ENCODE measurements at regions not wholly inside any gene's neighbourhood (a gene's known extent, or its start where the extent isn't known, plus 50 kb on each side); places are given as distances from the start of the nearest gene placed in this dataset.
"Not testable (repeated sequence)": the region's sequence is repeated elsewhere in the genome, so short reads cannot be mapped to it uniquely, and the experiment has no call there.

GRCh38 chr3:195999176-195999575 is 82.7 kb downstream of the TFRC start:
- POLR2A ChIA-PET, H3K9me3 Mint-ChIP-seq: not testable (repeated sequence)
- CTCF ChIA-PET = interaction anchor here (0.5 to 3.6 kb wide), 5 partner anchors 23 to 1082 kb away, joined by 3 to 14 read pairs (median 4); no protein-coding TSS in a partner anchor

DNA sequence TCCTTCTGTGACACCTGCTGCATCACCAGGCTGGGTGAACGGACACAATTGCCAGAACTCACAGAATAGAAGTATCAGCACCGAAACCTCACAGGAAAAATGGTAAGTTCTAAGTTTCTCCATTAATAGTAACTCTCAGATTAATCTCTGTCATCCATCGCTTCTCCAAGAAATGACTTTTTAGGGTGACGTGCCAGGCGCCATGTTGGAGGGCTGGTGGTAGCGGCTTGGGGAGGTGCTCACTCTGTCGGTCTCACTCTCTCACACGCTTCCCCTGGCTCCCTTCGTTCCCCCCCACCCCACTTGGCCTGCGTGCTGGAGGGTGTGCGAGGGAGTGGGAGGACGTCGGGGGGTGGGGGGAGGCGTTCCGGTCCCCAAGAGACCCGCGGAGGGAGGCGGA is 85.6 kb downstream of the TFRC start:
- H3K4me3 Mint-ChIP-seq; H3K4me1 Mint-ChIP-seq; H3K9me3 Mint-ChIP-seq; H3K36me3 Mint-ChIP-seq (ENCODE audit: low read depth); POLR2A ChIA-PET; CTCF ChIA-PET; DNase-seq; H3K27ac Mint-ChIP-seq: not testable (repeated sequence)
- H3K27me3 Mint-ChIP-seq = peaks cover 17% of the 10 kb centered on the region

More at GRCh38 chr3:195999176-195999575, 82.7 kb downstream of the TFRC start:
- H3K4me3 Mint-ChIP-seq; DNase-seq; H3K4me1 Mint-ChIP-seq; H3K36me3 Mint-ChIP-seq (ENCODE audit: low read depth); H3K27ac Mint-ChIP-seq: not testable (repeated sequence)
- H3K27me3 Mint-ChIP-seq = peaks cover 17% of the 10 kb centered on the region

GRCh38 chr3:195994343-195994742 is 86.0 kb upstream of the TNK2 start:
- POLR2A ChIA-PET; H3K36me3 Mint-ChIP-seq (ENCODE audit: low read depth); H3K9me3 Mint-ChIP-seq; H3K27ac Mint-ChIP-seq; H3K4me3 Mint-ChIP-seq; H3K4me1 Mint-ChIP-seq; CTCF ChIA-PET: not testable (repeated sequence)
- peak; percentile 79 for DNase-seq
- peaks cover 11% of the 10 kb centered on the region for H3K27me3 Mint-ChIP-seq

GRCh38 chr3:195993671-195994070 is 85.3 kb upstream of the TNK2 start:
- H3K4me3 Mint-ChIP-seq; H3K36me3 Mint-ChIP-seq (ENCODE audit: low read depth); H3K27me3 Mint-ChIP-seq; H3K9me3 Mint-ChIP-seq; H3K27ac Mint-ChIP-seq; CTCF ChIA-PET; H3K4me1 Mint-ChIP-seq; POLR2A ChIA-PET: not testable (repeated sequence)
- peak; percentile 13 for DNase-seq

DNA sequence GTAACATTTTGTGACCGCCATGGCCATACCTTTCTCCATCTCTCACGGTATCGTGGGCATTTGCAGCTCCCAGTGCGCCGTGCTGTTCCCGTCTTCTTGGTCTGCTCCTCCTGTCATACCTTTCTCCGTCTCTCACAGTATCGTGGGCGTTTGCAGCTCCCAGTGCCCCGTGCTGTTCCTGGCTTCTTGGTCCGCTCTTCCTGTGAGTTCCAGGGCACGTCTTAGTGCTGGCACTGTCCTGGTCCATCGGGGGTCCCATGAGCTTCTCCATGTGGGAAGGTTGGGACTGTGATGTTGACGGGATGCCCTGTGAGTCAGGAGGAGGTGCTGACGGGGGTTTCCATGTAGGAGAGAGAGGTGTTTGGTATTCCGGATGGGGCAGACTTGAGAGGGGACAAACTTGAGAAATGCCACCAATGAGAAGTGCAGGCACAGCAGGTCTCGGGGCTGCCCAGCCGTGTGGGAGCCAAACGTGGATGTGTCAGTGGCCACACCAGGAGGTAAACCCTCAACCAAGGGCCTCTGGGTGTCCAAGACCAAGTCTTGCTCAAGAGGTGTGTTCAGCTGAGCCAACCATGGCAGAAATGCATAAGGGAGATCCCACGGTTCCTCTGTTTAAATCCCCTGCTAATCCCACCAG is 84.7 kb upstream of the TNK2 start:
- H3K4me1 Mint-ChIP-seq; CTCF ChIA-PET; H3K27ac Mint-ChIP-seq; H3K9me3 Mint-ChIP-seq; POLR2A ChIA-PET; H3K4me3 Mint-ChIP-seq; H3K27me3 Mint-ChIP-seq; H3K36me3 Mint-ChIP-seq (ENCODE audit: low read depth): not testable (repeated sequence)
- peak; percentile 15 for DNase-seq

DNA sequence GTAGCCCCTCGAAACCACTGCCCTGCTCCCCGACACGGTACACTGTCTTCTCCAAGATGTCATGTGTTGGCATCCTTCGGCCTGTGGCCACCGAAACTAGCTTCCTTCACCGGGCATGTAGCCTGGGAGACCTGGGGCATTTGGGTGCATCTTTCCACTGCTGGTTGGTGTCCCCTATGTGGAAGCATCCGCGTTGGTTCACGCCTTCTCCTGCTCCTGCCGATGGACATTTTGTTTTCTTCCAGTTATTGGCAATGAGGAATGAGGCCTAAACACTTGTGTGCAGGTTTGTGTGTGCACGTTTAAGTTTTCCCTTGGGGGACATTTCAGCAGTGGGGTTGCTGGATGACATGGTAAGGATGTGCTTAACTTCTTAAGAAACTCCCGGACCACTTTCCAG is 83.6 kb upstream of the TNK2 start:
- H3K27me3 Mint-ChIP-seq; H3K9me3 Mint-ChIP-seq; H3K4me3 Mint-ChIP-seq; H3K27ac Mint-ChIP-seq; POLR2A ChIA-PET; CTCF ChIA-PET; H3K4me1 Mint-ChIP-seq; H3K36me3 Mint-ChIP-seq (ENCODE audit: low read depth): not testable (repeated sequence)
- peak; percentile 13 for DNase-seq

GRCh38 chr3:195991243-195991642 is 82.9 kb upstream of the TNK2 start:
- CTCF ChIA-PET; H3K27me3 Mint-ChIP-seq; H3K27ac Mint-ChIP-seq; H3K4me1 Mint-ChIP-seq; H3K9me3 Mint-ChIP-seq; POLR2A ChIA-PET; H3K36me3 Mint-ChIP-seq (ENCODE audit: low read depth): not testable (repeated sequence)
- peak overlapping the region; percentile 72 for H3K4me3 Mint-ChIP-seq
- peak; percentile 4 for DNase-seq

GRCh38 chr3:195990841-195991174 is 82.5 kb upstream of the TNK2 start:
- CTCF ChIA-PET, H3K9me3 Mint-ChIP-seq, POLR2A ChIA-PET: not testable (repeated sequence)

DNA sequence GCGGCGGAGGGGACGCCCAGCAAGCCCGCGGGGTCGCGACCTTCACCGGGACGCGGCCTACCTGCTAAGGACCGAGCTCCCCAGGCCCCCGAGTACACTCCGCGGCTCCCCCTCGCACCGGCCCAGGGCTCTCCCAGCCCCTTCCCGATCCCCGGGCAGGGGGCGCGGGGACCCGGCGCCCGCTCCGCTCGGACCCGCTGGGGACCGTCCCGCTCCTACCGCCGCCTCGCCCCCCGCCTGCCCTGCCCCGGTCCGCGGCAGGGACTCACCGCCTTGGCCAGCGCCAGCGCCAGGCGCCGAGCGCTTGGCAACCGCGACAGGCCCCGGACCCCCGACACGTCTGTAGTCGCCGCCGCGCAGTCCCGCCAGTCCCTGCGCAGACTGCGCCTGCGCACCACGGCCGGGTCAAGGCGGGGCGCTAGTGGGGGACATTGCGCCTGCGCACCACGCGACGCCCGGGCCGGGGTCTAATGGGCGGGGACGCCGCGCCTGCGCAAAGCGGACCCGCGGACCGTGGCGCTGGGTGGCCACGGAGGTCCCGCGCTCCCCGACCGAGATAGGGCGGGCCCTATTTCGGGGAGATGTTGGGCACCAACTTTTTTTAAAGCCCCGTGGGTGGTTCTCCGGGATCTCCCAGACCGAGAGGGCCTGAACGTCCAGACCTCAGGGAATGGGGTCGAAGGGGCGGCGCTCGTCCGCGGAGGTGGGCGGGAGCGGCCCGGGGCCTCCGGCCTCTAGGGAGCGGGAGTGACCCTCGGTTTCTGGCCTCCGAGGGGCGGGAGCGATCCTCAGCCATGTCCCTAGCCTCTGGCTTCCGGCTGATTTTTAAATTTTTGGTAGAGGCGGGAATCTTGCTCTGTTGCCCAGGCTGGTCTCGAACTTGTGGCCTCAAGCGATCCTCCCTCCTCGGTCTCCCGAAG is 81.8 kb upstream of the TNK2 start:
- H3K27me3 Mint-ChIP-seq; H3K36me3 Mint-ChIP-seq (ENCODE audit: low read depth); CTCF ChIA-PET; H3K4me1 Mint-ChIP-seq; POLR2A ChIA-PET; H3K9me3 Mint-ChIP-seq; H3K27ac Mint-ChIP-seq: not testable (repeated sequence)
- H3K4me3 Mint-ChIP-seq = peak overlapping the region; percentile 72
- peak; percentile 88 for DNase-seq

More at GRCh38 chr3:195990841-195991174, 82.5 kb upstream of the TNK2 start:
- not testable (repeated sequence) for H3K36me3 Mint-ChIP-seq (ENCODE audit: low read depth); DNase-seq; H3K27ac Mint-ChIP-seq; H3K27me3 Mint-ChIP-seq; H3K4me1 Mint-ChIP-seq
- H3K4me3 Mint-ChIP-seq = peak overlapping the region; percentile 72

DNA sequence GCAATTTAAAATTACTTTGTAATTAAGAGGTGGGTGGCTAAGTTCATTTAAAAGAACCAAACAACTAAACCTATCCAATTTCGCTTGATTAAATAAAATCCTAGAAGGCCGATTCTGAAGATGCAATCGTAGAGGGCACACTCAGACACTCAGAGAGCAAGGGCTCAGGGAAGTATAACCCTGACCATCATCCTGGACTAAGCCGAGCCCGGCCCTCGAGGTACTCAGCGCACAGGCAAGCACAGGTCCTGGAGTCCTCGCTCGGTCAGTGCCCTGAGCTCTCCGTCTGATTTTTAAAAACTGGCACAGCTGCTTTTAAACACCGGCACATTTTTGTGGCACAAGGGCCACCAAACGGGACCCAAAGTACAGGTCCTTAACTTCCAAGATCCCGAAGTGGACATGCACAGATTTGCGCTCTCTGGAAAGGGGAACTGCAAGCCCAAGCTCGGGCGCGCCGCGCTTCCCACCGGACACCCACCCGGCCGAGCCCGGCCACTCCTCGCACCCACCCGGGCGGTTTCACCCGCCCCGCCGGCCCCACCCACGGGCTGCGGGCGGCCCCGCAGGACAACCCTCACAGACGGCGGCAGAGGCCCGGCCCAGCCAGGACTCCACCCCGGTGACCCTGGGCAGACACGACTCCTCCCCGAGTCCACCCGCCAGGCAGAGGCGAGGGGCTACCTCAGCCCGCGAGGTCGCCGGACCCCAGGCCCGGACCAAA is 81.0 kb upstream of the TNK2 start:
- POLR2A ChIA-PET; H3K27me3 Mint-ChIP-seq; H3K36me3 Mint-ChIP-seq (ENCODE audit: low read depth); H3K4me3 Mint-ChIP-seq; H3K27ac Mint-ChIP-seq; H3K4me1 Mint-ChIP-seq; CTCF ChIA-PET; H3K9me3 Mint-ChIP-seq: not testable (repeated sequence)
- DNase-seq = peak; percentile 40

DNA sequence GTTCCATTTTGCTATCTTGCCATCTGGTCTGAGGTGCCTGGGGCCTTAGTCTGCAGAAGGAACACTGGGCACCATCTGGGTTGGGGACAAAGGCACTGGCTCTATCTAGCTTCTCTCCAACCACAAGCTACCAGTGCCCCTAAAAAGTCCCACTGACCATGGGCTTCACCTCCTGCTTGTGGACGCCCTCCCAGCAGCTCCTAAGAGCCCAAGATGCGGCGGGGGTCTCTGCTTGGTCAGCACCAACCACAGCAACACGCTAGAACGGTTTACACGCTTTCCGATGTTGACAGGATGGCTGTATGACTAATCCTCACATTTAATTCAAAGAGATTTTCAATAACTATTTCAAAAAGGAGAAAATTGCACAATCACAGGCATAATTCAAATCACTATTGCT is 80.4 kb upstream of the TNK2 start:
- CTCF ChIA-PET; H3K27me3 Mint-ChIP-seq; H3K4me1 Mint-ChIP-seq; H3K9me3 Mint-ChIP-seq; POLR2A ChIA-PET; H3K36me3 Mint-ChIP-seq (ENCODE audit: low read depth); DNase-seq; H3K27ac Mint-ChIP-seq: not testable (repeated sequence)
- peak overlapping the region; percentile 61 for H3K4me3 Mint-ChIP-seq

DNA sequence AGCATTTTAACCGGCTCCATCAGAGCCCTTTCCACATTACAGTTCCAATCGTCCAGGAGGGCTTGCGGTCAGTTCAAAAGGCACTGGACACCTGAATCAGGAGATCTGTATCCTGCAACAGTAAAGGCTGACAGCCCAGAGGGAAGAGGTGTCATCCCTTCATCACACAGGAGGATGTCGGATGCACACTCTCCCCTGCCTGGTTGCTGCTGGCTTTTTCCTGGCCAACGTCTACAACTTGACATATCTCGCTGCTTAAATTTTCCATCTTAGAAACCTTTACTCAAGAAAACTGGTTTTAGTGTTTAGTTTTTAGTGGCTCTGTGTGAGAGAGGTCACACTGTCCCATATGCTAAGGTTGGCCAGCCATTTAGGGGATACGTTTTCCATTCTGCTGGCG is 78.7 kb upstream of the TNK2 start:
- CTCF ChIA-PET, H3K9me3 Mint-ChIP-seq, H3K27me3 Mint-ChIP-seq, DNase-seq, H3K4me3 Mint-ChIP-seq, POLR2A ChIA-PET, H3K4me1 Mint-ChIP-seq, H3K27ac Mint-ChIP-seq: not testable (repeated sequence)
- H3K36me3 Mint-ChIP-seq (ENCODE audit: low read depth) = peaks cover 15% of the 10 kb centered on the region

GRCh38 chr3:195986576-195986975 is 78.2 kb upstream of the TNK2 start:
- DNase-seq, H3K27me3 Mint-ChIP-seq, H3K27ac Mint-ChIP-seq, POLR2A ChIA-PET, CTCF ChIA-PET, H3K9me3 Mint-ChIP-seq, H3K4me1 Mint-ChIP-seq, H3K4me3 Mint-ChIP-seq: not testable (repeated sequence)
- H3K36me3 Mint-ChIP-seq (ENCODE audit: low read depth) = peaks cover 16% of the 10 kb centered on the region

Data from activated CD4-positive, alpha-beta memory T cell treated with anti-CD3 and anti-CD28 coated beads, Interleukin-2, amount 10 ng/mL, durations not matched to agents 7 days and 5 days (primary cell).